ENCODE measurements at regions not wholly inside any gene's neighbourhood (a gene's known extent, or its start where the extent isn't known, plus 50 kb on each side); places are given as distances from the start of the nearest gene placed in this dataset.
A peak's percentile ranks its signal among the peaks of the same experiment; 100 is the strongest.

DNA sequence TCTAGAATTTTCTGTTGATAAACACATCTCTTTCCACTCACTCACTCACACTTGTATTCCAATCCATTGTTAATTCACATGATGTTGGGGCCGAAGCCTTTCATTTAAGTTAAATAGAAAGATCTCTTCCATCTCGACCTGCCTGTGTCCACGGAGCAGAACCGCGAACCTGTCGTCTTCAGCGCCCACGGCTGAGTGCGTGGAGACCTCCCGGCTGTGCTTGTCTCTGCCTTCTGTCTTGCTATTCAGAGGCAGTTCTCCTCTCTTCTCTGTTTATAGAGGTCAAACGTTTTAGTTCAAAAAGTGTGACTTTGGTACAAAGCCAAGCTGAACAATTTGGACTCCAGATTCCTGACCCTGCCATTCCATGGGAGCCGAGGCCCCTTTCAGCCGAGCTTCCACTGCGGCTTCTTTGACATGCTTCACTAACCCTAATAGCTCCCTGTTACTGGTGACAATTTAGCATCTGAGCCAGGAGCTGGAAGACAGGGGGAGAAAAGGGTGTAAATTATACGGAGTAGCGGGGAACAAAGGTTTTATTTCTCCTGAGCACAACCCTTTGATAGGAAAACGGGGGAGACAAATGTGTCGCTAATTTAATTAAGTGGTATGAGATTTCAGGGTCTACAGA lies 314.4 kb upstream of the IRX4 start:
- peak; percentile 22 for DNase-seq (ENCODE audit: low spot score)

DNA sequence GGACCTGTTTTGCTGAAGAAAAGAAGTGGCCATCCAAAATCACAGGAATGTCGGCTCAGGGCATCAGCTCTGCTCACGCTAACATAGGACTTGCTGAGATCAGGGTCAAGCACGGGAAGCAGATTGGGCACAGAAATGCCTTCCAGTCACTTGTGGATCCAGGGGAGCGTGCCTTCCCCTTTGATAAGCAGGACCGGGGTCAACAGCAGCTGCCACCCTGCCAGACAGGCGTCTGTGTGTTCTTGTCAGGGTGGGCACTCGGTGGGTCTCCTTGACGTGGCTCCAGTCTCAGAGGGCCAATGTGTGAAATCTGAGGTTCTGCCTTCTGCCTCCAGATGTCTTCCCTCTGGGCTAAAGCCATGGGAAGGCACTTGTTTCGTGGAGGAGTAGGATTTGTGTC lies 313.7 kb upstream of the IRX4 start:
- ATAC-seq = no peak
- DNase-seq (ENCODE audit: low spot score) = peak; percentile 22

More for the DNA sequence above, 314.4 kb upstream of the IRX4 start:
- ATAC-seq = no peak

DNA sequence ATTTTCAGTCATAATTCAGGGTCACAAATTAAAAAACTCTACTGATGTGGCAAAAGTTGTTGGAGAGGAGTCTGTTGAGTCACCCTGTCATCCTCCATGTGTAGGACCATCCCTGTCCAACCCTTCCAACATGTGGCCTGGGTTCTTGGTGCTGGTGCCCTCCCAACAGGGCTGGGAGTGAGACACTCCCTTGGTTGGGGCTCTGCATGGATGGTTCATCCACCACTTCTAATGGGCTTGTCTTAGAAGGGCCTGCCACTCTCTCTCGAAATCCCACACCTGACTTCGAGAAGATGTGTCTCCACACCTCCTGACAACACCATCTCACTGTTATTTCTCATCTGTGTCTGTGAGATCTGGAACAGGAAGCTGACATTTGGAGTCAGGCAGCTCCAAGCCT lies 312.2 kb upstream of the IRX4 start:
- ATAC-seq = no peak

DNA sequence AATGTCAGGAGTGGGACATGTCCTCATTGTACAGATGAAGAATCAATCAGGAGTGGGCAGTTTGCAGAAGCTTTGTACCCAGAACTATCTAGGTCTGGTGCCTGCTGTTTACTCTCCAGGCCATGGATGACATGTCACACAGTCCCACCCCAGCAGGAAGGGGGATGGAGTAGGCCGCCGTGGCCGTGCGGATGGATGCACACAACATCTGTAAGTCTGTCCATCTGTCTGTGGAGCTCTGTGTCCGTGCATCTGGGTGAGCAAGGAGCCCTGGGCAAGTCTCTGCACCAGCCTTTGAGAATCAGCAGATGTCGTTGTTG lies 311.5 kb upstream of the IRX4 start:
- ATAC-seq (no peak), DNase-seq (ENCODE audit: low spot score) (no peak)

More for the DNA sequence above, 312.2 kb upstream of the IRX4 start:
- no peak for DNase-seq (ENCODE audit: low spot score)

DNA sequence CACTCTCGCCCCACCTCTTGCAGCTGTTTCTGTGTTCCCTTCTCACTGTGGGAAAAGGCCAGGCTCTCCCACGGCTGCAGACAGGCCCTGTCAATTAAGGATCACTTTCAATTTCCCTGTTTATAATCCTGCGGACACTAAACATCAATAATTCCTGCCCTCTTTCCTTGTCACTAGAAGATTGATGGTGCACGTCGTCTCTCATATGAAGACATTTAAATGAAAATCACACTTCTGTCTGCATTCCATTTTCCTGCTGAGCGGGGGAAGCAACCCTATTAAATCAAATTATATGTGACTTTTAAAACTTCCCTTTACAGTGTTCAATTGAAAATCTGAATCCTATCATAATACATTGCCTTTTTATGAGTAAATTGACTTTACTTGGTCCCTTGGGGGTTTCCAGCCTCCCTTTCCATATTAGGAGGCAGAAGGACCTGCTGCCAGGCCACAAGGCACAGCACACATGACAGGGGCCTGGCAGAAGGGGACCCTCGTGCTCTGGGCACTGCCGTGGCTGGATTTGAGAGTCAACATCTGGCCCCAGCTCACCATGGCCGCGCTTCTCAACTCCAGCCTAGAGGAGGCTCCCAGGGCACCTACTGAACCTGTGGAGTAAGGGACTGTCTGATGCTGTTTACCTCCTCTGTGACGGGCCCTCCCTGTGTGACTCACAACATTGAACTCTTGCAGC lies 311.0 kb upstream of the IRX4 start:
- no peak for ATAC-seq
- peak; percentile 29 for DNase-seq (ENCODE audit: low spot score)

DNA sequence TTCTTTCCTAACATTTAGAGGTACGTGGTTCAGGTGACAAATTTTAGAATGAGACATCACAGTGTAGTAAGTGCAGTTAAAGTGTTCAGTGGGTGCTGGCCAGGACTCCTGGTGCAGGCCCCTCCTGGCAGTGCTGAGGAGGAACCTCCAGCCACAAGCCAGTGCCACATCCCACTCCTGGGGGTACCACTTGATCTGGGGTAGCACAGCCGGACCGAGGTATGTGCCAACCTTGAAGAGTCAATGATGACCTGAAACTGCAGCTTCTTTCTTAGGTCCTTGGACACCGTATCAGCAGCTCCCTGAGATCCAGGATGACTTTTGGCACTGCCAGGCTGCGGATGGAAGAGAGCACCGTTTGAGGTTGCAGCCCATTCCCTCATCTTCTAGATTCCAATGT lies 310.4 kb upstream of the IRX4 start:
- ATAC-seq (no peak), DNase-seq (ENCODE audit: low spot score) (peak; percentile 12)

DNA sequence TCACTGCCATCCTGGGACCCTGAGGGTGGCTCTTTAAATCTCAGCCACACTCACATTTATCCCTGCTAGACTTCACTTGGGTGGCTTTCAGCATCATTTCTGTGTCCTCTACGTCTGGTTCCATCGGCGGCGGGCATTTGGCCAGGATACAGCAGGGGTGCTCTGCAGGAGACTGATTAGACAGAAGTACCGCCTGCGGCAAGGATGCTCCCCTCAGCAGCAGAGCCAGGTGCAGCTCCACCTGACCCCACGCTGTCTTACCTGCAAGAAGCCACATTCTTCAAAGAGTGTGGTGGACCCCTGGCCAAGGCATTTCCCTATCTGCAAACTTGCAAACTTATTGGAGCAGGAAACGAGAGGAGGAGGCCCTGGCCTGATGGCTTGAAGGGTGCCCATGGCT lies 309.8 kb upstream of the IRX4 start:
- DNase-seq (ENCODE audit: low spot score) = peak; percentile 21
- ATAC-seq = no peak

DNA sequence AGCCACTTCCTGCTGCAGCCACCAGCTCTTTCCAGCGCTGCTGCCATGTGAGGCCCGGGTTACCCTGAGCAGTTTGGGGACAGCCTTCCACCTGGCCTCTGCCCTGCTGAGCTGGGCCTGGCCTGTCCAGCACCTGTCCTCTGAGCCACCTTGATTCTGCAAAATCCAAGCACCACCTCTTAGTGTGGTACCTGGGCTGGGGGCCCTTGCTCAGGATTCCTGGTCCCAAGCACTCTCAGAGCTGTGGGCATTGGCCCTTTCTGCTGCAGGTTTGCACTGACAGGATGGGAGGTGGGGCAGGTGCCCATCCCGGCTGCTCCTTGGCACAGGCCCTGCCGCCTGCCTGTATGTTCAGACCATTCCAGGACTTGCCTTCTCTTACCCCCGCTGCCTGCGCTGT lies 309.2 kb upstream of the IRX4 start:
- ATAC-seq (no peak), DNase-seq (ENCODE audit: low spot score) (peak; percentile 23)

DNA sequence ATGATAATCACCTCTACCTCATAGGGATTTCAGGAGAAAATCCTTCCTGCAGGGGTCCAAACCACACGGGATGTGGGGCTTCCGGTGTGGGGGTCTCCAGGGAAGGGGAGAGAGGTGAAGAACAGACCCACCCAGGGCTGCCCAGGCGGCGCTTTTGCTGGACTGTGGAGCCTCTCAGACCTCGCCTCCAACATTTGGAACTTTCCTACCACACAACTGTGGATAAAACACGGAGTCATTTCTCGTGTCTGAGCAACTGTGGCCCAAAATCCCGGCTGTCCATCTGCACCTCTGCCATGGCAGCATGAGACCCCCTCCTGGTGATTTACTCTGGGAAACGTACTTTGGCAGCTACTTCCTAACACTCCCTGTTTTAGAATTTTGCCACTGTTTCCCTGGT lies 307.8 kb upstream of the IRX4 start:
- peak; percentile 16 for DNase-seq (ENCODE audit: low spot score)
- ATAC-seq = no peak

DNA sequence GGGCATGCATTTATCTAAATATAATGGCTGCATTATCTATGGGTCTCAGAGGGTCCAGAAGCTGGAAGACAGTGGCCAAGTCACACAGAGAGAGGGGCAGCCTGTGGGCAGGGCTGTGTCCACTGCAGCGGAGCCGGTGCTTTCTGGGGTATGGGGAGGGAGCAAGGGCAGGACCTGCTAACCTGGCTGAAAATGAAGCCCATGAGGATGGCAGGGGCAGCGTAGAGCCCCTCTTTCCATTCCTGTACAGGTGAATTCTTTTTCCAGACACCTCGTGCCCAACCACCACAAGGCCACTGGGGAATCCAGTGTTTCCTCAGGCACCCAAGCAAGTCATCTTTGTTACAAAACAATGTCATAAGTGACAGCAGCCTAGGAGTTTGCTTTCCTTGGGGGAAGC lies 305.9 kb upstream of the IRX4 start:
- DNase-seq (ENCODE audit: low spot score) = no peak
- ATAC-seq = no peak

DNA sequence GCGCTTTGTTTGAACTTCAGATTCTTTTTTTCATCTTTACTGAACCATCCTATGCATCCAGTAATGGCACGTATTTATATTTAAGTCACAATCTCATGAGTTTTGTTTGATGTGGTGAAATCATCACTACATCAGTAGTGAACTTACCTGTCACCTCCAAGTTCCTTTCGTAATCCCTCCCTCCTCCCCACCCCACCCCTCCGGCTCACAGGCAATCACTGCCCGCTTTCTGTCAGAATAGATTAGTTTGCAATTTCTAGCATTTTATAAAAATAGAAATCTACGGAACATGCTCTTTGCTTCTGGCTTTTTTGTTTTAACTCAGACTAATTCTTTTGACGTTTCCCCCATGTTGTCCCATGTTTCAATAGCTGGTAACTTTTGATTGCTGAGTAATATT lies 305.4 kb upstream of the IRX4 start:
- ATAC-seq (no peak), DNase-seq (ENCODE audit: low spot score) (no peak)

DNA sequence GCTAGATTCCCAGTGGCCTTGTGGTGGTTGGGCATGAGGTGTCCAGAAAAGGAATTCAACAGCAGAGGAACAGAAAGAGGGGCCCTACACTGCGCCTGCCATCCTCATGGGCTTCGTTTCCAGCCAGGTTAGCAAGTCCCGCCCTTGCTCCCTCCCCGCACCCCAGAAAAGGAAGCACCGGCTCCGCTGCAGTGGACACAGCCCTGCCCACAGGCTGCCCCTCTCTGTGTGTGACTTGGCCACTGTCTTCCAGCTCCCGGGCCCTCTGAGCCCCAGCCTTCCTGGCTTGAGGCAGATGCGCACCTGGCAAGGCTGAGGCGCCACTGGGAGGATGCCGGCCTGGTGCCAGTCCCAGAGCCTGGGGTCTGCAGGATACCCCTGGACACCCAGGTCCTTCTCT lies 305.0 kb upstream of the IRX4 start:
- ATAC-seq (no peak), DNase-seq (ENCODE audit: low spot score) (peak; percentile 21)

DNA sequence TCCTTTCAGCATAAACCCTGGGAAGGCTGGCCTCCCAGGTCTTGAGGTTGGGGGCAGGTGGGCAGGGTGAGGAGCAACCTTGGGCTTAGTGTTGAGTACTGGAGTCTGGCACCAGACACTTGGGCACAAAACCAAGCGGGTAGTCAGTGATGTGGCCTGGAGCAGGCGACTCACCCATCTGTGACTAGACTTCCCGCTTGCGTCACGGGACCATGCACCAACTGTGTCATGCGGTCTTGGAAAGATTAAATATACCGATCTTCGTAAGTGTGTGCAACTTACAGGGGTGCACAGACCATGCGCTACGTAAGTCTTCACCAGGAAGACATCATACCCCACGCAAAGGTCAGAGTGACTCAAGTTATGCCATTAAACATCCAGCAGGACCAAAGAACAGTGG lies 304.4 kb upstream of the IRX4 start:
- DNase-seq (ENCODE audit: low spot score) = no peak
- no peak for ATAC-seq

DNA sequence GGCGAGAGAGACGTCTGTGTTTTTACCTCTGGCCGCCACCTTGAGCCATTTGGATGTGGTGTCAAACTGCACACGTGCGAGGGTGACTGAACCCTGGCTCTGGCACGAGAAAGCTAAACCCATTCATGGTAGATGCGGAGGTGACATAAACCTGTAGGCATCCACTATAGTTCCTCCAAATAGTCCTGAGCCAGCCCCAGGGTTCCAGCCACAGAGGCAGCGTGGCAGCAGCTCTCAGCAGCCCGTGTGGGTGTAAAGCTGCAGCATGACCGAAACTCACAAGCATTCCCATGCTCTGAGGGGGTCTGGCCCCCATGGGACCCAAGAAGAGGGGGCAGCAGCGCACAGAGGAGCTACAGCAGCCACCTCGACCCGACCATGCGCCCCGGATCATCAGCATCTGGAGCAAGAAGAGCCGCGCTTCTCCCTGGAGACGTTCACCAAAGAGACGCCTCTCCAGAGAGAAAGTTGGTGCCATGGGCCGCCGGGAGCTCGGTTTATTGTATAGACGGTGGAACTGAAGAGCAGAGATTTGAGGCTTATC lies 303.8 kb upstream of the IRX4 start:
- DNase-seq (ENCODE audit: low spot score) = peak; percentile 29
- no peak for ATAC-seq

DNA sequence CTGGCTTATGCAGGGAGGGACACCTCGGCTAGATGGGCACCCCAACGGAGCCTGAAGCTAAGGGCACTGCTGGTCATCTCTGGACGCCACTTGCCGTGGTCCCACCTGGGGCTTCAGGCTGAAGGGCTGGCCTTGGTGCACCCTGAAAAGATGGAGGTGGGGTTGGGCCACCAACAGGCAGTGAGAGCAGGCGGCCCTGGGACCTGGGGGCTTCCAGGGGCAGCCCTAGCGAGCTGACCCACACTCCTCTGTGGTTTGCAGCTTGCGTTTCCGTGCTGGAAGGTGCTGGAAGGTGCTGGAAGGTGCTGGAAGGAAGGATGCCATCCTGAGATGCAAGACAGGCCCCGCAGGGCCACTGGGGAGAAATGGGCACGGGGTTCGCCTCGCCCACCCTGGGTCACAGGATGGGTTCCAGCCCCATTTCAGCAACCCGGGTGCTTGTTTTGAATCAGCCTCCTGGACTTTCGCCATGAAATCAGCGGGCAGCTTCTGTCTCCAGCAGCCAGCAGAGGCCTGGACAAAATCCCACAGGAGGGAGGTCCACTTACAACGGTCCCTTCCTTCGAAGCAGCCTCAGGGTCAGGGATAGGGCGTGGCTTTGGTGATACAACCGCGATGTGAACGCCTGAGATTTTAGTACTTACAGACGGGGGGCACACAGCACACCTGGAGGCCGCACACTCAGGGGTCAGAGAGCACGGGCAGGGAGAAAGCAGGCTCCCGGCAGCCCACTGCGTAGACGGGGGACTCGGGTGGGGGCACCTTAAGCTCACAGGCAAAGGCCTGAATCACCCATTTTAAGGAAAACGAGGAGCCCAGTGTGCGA lies 303.1 kb upstream of the IRX4 start:
- no peak for ATAC-seq
- peak; percentile 32 for DNase-seq (ENCODE audit: low spot score)

DNA sequence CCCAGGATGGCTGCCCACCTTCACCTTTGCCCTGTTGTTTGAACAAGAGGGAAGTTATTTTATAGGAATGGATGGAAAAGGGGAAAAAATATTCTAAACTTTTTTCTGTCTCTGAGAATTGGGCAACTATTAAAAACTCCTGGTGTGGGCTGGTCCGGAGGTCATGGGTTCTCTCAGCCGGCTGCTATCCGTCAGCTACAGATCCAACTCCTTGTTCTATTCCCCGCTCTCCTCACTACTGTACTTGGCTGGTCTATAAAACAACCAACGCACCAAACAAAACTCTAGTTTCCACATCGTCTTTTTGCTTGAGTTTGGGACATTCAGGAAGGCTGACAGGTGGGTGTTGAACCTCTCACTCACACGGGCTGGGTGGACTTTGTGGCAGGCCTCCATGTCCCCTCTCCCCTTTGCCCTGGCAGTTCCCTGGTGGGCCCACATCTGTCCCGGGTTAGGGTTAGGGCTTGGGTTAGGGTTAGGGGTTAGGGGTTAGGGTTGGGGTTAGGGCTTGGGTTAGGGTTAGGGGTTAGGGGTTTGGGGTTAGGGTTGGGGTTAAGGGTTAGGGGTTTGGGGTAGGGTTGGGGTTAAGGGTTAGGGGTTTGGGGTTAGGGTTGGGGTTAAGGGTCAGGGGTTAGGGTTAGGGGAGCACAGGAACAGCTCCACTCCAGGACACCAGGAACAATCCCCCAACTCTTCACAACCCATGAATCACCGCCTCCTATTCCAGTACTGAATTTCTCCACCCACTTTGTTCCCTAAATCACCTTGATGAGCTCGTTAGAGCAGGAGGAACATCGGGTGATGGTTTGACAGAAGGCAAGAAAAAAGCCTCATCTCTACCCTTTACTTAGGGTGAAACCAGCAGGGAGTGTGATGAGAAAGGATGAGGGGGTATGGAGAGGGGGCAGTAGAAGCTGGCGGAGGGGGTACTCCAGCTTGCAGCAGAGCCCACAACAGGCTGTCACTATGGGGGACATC lies 302.1 kb upstream of the IRX4 start:
- ATAC-seq (no peak), DNase-seq (ENCODE audit: low spot score) (no peak)

DNA sequence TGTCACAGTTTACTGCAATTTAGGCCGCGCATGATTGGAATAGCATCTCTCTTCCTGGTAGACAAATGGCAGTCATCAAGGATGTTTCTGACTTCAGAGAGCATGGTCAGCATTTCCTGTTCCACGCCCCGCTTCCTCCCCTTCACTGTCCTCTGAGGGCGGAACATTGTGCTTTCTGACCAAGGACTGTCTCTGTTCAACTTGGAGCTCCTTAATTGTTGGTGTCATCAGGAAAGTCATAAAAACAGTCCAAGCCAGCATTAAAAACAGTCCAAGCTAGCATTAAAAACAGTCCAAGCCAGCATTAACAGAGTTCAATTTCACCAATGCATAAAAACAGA lies 301.3 kb upstream of the IRX4 start:
- ATAC-seq (peak; percentile 46), DNase-seq (ENCODE audit: low spot score) (peak; percentile 24)

DNA sequence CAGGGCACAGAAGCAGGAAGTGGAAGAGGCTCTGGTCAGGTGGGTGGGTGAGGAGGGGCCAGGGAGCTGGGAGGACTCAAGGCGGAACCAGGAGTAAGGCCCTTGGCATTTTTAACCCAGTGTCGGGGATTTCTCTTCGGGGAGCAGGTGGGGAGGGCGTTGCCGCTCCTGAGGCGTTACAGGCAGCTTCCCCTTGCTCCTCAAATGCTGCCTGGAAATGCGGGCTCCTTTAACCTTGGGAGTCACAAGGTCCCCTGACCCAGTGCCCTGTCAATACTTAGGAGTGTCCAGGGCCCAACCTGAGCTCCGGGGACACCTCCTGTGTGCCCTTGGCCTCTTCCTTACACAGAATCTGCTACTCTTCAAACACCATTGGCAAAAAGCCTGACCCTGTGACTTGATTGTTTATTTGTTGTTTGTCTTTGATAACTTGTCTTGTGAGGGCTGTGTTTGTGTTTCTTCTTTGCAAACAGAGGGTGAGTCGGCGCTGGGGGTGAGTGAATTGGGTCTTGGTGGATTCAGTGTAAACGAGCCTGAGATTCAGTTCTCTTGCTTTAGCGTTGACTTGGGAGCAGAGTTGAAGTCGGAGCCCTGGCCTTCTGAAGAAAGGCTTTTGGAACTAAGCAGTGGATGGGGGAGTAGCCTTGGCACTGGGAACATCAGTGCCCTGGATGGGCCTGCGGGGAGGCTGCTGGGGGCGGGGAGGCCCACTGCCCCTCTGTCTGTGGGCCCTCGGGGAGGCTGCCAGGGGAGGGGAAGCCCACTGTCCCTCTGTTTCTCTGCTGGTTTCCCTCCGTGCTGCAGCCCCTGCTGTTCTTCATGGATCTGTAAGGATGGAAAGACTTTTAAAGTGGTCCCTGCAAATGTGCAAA lies 300.7 kb upstream of the IRX4 start:
- DNase-seq (ENCODE audit: low spot score) = peak; percentile 11
- no peak for ATAC-seq

DNA sequence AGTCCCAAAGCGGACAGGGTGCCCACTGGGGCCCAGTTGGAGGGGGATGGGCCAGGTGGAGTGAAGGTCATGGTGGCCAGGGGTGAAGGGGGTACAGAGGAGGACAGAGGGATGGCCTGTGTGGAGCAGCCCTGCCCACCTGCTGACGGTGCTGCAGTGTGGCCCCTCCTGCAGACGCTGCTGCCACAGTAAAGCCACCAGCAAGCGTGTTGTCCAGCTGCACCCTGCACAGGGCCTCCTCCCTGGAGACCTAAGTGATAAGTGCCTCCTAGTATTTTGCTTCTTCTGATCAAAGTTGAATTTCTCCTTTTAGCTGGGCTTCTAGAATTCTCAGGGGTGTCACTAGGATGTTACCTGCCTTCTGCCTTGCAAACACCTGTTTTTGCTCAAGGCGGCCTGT lies 299.3 kb upstream of the IRX4 start:
- ATAC-seq = no peak
- DNase-seq (ENCODE audit: low spot score) = no peak

DNA sequence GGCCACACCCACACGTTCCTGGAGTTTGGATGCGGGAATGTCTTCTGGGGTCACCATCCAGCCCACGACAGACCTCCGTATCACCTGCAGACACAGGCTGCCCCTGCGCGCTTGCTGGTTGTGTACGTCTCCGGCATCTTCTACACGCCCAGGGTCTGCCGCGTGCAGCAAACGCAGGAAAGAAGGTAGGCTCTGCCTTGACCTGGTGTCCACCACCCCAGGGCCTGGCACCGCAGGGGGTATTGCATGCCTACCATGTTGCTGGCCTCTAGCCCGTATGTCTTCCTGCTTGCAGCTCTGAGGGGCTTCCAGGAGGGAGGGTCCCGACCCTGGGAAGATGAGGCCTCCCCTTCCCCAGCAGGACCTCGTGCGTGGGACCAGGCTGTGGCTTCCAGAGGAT lies 298.8 kb upstream of the IRX4 start:
- DNase-seq (ENCODE audit: low spot score) = no peak
- ATAC-seq = no peak
